DND-41 (cell line): ENCODE measurements at regions not wholly inside any gene's neighbourhood (a gene's known extent, or its start where the extent isn't known, plus 50 kb on each side); places are given as distances from the start of the nearest gene placed in this dataset.

ENCODE experiments used
- ATAC-seq: fragments of 200-7000 bp; cut with Tn5 transposase; 3 replicates; pipeline ENCODE4 v1.9.1; 2021; ENCODE audit warnings: low read depth; ENCODE audit not compliant: insufficient read depth
- DNase-seq: peaks from one replicate; pipeline ENCODE4 v3.0.0-alpha.2; 2020
- H2AFZ ChIP-seq: 2 replicates; pipeline ENCODE4 v1.6.0; 2012; ENCODE audit warnings: low read depth, low read length
- H3K27ac ChIP-seq: 2 replicates; pipeline ENCODE4 v1.5.1; 2012; ENCODE audit warnings: low read length, inconsistent platforms
- H3K27me3 ChIP-seq: fragments of 200-600 bp; sonication (generic); 2 replicates; pipeline ENCODE4 v1.6.0; 2012; ENCODE audit warnings: low read length, mild to moderate bottlenecking, inconsistent platforms; ENCODE audit not compliant: insufficient read depth, poor library complexity
- H3K36me3 ChIP-seq: 2 replicates; pipeline ENCODE4 v1.5.1; 2012; ENCODE audit warnings: low read length, inconsistent platforms; ENCODE audit not compliant: insufficient read depth
- H3K4me1 ChIP-seq: 2 replicates; pipeline ENCODE4 v1.5.1; 2012; ENCODE audit warnings: mild to moderate bottlenecking, low read length; ENCODE audit not compliant: insufficient read depth
- H3K4me2 ChIP-seq: 2 replicates; pipeline ENCODE4 v1.6.0; 2012; ENCODE audit warnings: mild to moderate bottlenecking, moderate library complexity, low read length, inconsistent platforms; ENCODE audit not compliant: insufficient read depth
- H3K4me3 ChIP-seq, 2 experiments: fragments of 200-600 bp in 1 of 2; shearing (Covaris generic) in 1 of 2; 2 replicates each; pipeline ENCODE4 v1.5.1; 2012 to 2016; ENCODE audit warnings: inconsistent platforms in 2 of 2, low read length in 2 of 2, mild to moderate bottlenecking in 2 of 2, low read depth in 1 of 2, moderate library complexity in 1 of 2
- H3K79me2 ChIP-seq: 2 replicates; pipeline ENCODE4 v1.6.0; 2012; ENCODE audit warnings: low read length, inconsistent platforms; ENCODE audit not compliant: insufficient read depth
- H3K9ac ChIP-seq: 2 replicates; pipeline ENCODE4 v1.6.0; 2012; ENCODE audit warnings: low read depth, mild to moderate bottlenecking, inconsistent platforms, low read length, moderate library complexity
- H3K9me3 ChIP-seq: 2 replicates; pipeline ENCODE4 v1.5.1; 2012; ENCODE audit warnings: low read length, moderate library complexity, mild to moderate bottlenecking, inconsistent platforms; ENCODE audit not compliant: insufficient read depth, severe bottlenecking
- H4K20me1 ChIP-seq: 2 replicates; pipeline ENCODE4 v1.6.0; 2012; ENCODE audit warnings: low read length; ENCODE audit not compliant: insufficient read depth
- EZH2 ChIP-seq: IDR thresholded peaks from 3 replicates; pipeline ENCODE4 v1.6.1; 2012; ENCODE audit warnings: borderline replicate concordance, low read depth, mild to moderate bottlenecking, moderate library complexity, low read length, inconsistent platforms; ENCODE audit not compliant: severe bottlenecking
- TF ChIP-seq, protein P1 (sequence below): IDR thresholded peaks from 2 replicates; pipeline ENCODE4 v1.5.1; 2012; ENCODE audit warnings: borderline replicate concordance, low read length, moderate library complexity, mild to moderate bottlenecking; ENCODE audit not compliant: poor library complexity, severe bottlenecking; ENCODE audit errors: extremely low read depth

DNA sequence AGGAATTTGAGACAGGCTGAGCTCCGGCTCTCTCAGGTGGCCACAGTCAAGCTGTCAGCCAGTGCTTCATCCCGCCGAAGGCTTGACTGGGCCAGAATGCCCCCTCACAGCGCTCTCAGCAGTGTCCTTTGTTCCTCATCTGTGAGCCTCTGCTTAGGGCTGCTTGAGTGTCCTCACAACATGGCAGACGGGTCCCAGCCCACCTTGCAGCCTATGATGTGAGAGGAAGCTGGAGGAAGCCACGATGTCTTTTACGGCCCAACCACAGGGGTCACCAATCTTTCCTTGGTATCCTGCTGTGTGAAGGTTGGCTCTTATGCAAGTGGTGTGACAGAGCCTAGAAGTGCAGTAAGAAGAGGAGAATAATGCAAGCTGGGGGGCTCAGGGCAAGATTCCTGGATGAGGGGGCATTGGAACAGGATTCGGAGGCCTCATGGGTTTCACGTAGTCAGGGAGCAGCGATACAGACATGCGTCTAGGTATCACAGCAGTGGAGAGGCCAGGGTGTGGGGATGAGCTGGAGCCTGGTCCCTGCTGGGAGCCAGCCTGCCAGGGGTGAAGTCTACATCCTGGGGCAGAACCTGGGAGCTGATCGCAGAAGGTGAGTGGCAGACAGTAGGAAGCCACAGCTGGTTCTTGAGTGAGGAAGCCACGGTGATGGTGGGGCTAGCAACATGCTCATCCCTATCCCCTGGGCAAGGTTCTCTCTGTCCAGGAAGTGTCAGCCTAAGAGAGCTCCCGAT lies 234.1 kb downstream of the GLI2 start:
- Histone ChIP-seq H3K9ac (no peak overlapping the region), H3K27me3 (no peaks in the 10 kb centered on the region), H3K9me3 (no peaks in the 10 kb centered on the region), H3K36me3 (no peaks in the 10 kb centered on the region), H4K20me1 (no peaks in the 10 kb centered on the region), H3K4me2 (no peak overlapping the region), H3K4me3 (no peak overlapping the region), H3K79me2 (no peaks in the 10 kb centered on the region), H3K27ac (no peak overlapping the region), H3K4me1 (no peaks in the 10 kb centered on the region), H2AFZ (no peak overlapping the region)
- TF ChIP-seq, protein P1, sequence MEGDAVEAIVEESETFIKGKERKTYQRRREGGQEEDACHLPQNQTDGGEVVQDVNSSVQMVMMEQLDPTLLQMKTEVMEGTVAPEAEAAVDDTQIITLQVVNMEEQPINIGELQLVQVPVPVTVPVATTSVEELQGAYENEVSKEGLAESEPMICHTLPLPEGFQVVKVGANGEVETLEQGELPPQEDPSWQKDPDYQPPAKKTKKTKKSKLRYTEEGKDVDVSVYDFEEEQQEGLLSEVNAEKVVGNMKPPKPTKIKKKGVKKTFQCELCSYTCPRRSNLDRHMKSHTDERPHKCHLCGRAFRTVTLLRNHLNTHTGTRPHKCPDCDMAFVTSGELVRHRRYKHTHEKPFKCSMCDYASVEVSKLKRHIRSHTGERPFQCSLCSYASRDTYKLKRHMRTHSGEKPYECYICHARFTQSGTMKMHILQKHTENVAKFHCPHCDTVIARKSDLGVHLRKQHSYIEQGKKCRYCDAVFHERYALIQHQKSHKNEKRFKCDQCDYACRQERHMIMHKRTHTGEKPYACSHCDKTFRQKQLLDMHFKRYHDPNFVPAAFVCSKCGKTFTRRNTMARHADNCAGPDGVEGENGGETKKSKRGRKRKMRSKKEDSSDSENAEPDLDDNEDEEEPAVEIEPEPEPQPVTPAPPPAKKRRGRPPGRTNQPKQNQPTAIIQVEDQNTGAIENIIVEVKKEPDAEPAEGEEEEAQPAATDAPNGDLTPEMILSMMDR = no peak
- no peak for TF ChIP-seq EZH2
- ATAC-seq (no peak), DNase-seq (no peak)

GRCh38 chr2:120971866-120972265 lies 236.2 kb downstream of the GLI2 start:
- H3K9me3 ChIP-seq = no peaks in the 10 kb centered on the region
- H3K9ac ChIP-seq = no peak overlapping the region
- H3K4me3 ChIP-seq = no peak overlapping the region
- H3K27ac ChIP-seq = no peak overlapping the region
- no peak for TF ChIP-seq EZH2
- TF ChIP-seq, protein P1 = no peak
- H2AFZ ChIP-seq = no peak overlapping the region
- no peaks in the 10 kb centered on the region for H4K20me1 ChIP-seq
- no peaks in the 10 kb centered on the region for H3K4me1 ChIP-seq
- no peak overlapping the region for H3K4me2 ChIP-seq
- DNase-seq = no peak
- no peak for ATAC-seq
- H3K27me3 ChIP-seq = no peaks in the 10 kb centered on the region
- no peaks in the 10 kb centered on the region for H3K36me3 ChIP-seq
- no peaks in the 10 kb centered on the region for H3K79me2 ChIP-seq

DNA sequence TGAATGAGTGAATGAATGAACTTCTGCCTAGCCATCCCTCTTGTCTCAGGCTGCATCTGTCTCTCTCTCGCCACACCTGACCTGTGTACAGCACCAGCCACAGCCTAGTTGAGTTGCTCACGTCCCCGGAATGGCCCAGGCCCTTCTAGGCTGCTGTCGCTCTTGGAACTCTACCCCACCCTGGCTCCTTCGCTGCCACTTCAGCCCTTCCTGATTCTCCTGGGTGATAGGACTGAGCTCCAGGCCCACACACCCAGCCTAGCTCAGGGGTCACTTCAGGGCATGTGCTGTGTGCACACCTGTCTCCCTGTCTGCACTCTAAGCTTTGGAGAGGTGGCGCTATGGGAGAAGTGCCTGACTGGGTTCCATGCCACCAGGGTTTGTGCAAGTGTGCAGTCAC lies 236.6 kb downstream of the GLI2 start:
- Histone ChIP-seq H4K20me1 (no peaks in the 10 kb centered on the region), H3K36me3 (no peaks in the 10 kb centered on the region), H3K9me3 (no peaks in the 10 kb centered on the region), H3K9ac (no peak overlapping the region), H2AFZ (no peak overlapping the region), H3K79me2 (no peaks in the 10 kb centered on the region), H3K4me2 (no peak overlapping the region), H3K4me3 (no peak overlapping the region), H3K4me1 (no peaks in the 10 kb centered on the region), H3K27ac (no peak overlapping the region), H3K27me3 (no peaks in the 10 kb centered on the region)
- DNase-seq (no peak), ATAC-seq (no peak)
- TF ChIP-seq EZH2 = no peak
- TF ChIP-seq, protein P1 = no peak
